Fibroblast of lung (primary cell): ENCODE measurements at regions not wholly inside any gene's neighbourhood (a gene's known extent, or its start where the extent isn't known, plus 50 kb on each side); places are given as distances from the start of the nearest gene placed in this dataset.

Experiments used
- DNase-seq, 2 donors: peaks; one replicate each; pipeline versions ENCODE4 v3.0.0 to v3.0.0-alpha.2; 2010; ENCODE audit warnings: low read depth in 2 of 2
- H2AFZ ChIP-seq: 2 replicates; pipeline ENCODE4 v1.5.1; 2012; ENCODE audit warnings: low read length, control low read depth, inconsistent platforms
- H3K27ac ChIP-seq: 2 replicates; pipeline ENCODE4 v1.5.1; 2011; ENCODE audit warnings: low read length, control low read depth; ENCODE audit not compliant: insufficient read depth
- H3K27me3 ChIP-seq: 2 replicates; pipeline ENCODE4 v1.5.1; 2011; ENCODE audit warnings: mild to moderate bottlenecking, low read length; ENCODE audit not compliant: control insufficient read depth, insufficient read depth
- H3K36me3 ChIP-seq: 2 replicates; pipeline ENCODE4 v1.5.1; 2011; ENCODE audit warnings: low read length; ENCODE audit not compliant: control insufficient read depth, insufficient read depth
- H3K4me1 ChIP-seq: 2 replicates; pipeline ENCODE4 v1.5.1; 2011; ENCODE audit warnings: low read length; ENCODE audit not compliant: control insufficient read depth, insufficient read depth; ENCODE audit errors: extremely low read depth
- H3K4me2 ChIP-seq: 2 replicates; pipeline ENCODE4 v1.5.1; 2011; ENCODE audit warnings: low read length, control low read depth; ENCODE audit not compliant: insufficient read depth; ENCODE audit errors: extremely low read depth
- H3K4me3 ChIP-seq, 4 experiments: fragments of 200-600 bp in 1 of 4; sonication (generic) in 1 of 4; replicated peaks in 1 of 4; 2 replicates each; pipeline ENCODE4 v1.5.1; 2011 to 2016; ENCODE audit warnings: low read length in 4 of 4, low read depth in 3 of 4, mild to moderate bottlenecking in 3 of 4, control low read depth in 2 of 4, inconsistent platforms in 1 of 4, mixed read lengths in 1 of 4; ENCODE audit not compliant: insufficient read depth in 1 of 4; ENCODE audit errors: control extremely low read depth in 1 of 4
- H3K79me2 ChIP-seq: 2 replicates; pipeline ENCODE4 v1.5.1; 2012; ENCODE audit warnings: mild to moderate bottlenecking, low read length, inconsistent platforms; ENCODE audit not compliant: control insufficient read depth, insufficient read depth
- H3K9ac ChIP-seq: 2 replicates; pipeline ENCODE4 v1.5.1; 2011; ENCODE audit warnings: mild to moderate bottlenecking, low read length, control low read depth; ENCODE audit not compliant: insufficient read depth
- H3K9me3 ChIP-seq: 2 replicates; pipeline ENCODE4 v1.5.1; 2012; ENCODE audit warnings: low read depth, low read length; ENCODE audit not compliant: control insufficient read depth, insufficient read depth
- H4K20me1 ChIP-seq: 2 replicates; pipeline ENCODE4 v1.5.1; 2011; ENCODE audit warnings: low read length; ENCODE audit not compliant: control insufficient read depth, insufficient read depth; ENCODE audit errors: extremely low read depth
- EZH2 ChIP-seq: IDR thresholded peaks from 2 replicates; pipeline ENCODE4 v1.5.1; 2012; ENCODE audit warnings: low read length, control low read depth, mild to moderate bottlenecking; ENCODE audit errors: missing control alignments
- TF ChIP-seq, protein P1 (sequence below), 2 donors: IDR thresholded peaks in 1 of 2; conservative IDR thresholded peaks in 1 of 2; 1 replicate in 1 of 2; 2 replicates in 1 of 2; pipeline ENCODE4 v1.5.1; 2011 to 2012; ENCODE audit warnings: low read length in 2 of 2, control low read depth in 1 of 2, inconsistent platforms in 1 of 2, low read depth in 1 of 2, mild to moderate bottlenecking in 1 of 2

- no peak overlapping the region for H2AFZ ChIP-seq
- H3K4me1 ChIP-seq: no peaks in the 10 kb centered on the region
- H3K27me3 ChIP-seq: no peaks in the 10 kb centered on the region
- no peak overlapping the region for H3K27ac ChIP-seq
- H3K4me3 ChIP-seq: peak overlapping the region in 1 of 4 experiments; percentile 30
- TF ChIP-seq, protein P1, sequence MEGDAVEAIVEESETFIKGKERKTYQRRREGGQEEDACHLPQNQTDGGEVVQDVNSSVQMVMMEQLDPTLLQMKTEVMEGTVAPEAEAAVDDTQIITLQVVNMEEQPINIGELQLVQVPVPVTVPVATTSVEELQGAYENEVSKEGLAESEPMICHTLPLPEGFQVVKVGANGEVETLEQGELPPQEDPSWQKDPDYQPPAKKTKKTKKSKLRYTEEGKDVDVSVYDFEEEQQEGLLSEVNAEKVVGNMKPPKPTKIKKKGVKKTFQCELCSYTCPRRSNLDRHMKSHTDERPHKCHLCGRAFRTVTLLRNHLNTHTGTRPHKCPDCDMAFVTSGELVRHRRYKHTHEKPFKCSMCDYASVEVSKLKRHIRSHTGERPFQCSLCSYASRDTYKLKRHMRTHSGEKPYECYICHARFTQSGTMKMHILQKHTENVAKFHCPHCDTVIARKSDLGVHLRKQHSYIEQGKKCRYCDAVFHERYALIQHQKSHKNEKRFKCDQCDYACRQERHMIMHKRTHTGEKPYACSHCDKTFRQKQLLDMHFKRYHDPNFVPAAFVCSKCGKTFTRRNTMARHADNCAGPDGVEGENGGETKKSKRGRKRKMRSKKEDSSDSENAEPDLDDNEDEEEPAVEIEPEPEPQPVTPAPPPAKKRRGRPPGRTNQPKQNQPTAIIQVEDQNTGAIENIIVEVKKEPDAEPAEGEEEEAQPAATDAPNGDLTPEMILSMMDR (conservative IDR thresholded peaks at IDR 0.05 in 1 of 2, IDR thresholded peaks at IDR 0.05 in 1 of 2; ENCODE audit: low read depth in 1 of 2, low read length in 2 of 2): no peak
- no peak for TF ChIP-seq EZH2
- no peaks in the 10 kb centered on the region for H3K9me3 ChIP-seq
- no peaks in the 10 kb centered on the region for H3K79me2 ChIP-seq
- H3K4me2 ChIP-seq: no peak overlapping the region
- DNase-seq: peak; percentile 51 to 90
- no peaks in the 10 kb centered on the region for H3K36me3 ChIP-seq
- no peaks in the 10 kb centered on the region for H4K20me1 ChIP-seq
- H3K9ac ChIP-seq: no peak overlapping the region
Observed at GRCh38 chr5:165201369-165201768, 1696.0 kb downstream of the MAT2B start.

DNA sequence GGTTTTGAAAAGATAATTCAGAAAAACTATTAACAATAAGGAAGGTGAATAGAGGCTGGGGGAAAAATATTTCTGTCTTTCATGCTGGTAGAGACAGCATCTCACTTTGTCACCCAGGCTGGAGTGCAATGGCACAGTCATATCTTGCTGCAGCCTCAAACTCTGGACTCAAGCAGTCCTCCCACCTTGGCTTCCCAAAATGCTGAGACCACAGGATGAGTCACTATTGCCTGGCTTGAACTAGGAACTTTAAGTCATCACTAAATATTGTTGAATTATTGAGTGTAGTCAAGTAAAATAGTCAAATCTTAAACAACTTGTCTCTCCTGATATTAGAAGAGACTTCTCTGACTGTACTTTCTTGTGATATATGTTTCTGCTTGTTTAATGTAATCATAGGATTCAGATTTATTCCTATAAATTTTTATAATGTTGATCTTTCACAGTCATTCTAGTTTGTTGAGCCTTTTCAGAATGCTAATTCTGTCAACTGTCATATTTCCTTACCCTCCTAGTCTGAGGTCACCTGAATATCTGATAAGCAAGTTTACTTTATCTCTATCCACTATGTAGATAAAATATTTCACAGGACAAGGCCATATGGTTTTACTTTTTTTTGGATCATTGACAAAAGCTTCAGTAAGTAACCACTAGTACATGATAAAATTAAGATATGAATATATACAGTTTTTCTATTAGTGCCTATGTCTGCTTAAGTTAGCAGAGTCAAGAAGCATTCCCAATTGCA lies 1696.5 kb downstream of the MAT2B start:
- TF ChIP-seq, protein P1 (conservative IDR thresholded peaks at IDR 0.05 in 1 of 2, IDR thresholded peaks at IDR 0.05 in 1 of 2; ENCODE audit: low read depth in 1 of 2, low read length in 2 of 2): no peak
- TF ChIP-seq EZH2: no peak
- H4K20me1 ChIP-seq: no peaks in the 10 kb centered on the region
- H3K4me3 ChIP-seq: peak overlapping the region in 1 of 4 experiments; percentile 30
- H3K79me2 ChIP-seq: no peaks in the 10 kb centered on the region
- peak; percentile 74 to 84 for DNase-seq
- no peak overlapping the region for H3K4me2 ChIP-seq
- H3K9ac ChIP-seq: no peak overlapping the region
- H3K36me3 ChIP-seq: no peaks in the 10 kb centered on the region
- H3K27ac ChIP-seq: no peak overlapping the region
- H3K4me1 ChIP-seq: no peaks in the 10 kb centered on the region
- no peaks in the 10 kb centered on the region for H3K9me3 ChIP-seq
- H3K27me3 ChIP-seq: no peaks in the 10 kb centered on the region
- H2AFZ ChIP-seq: no peak overlapping the region

- Histone ChIP-seq H3K36me3 (no peaks in the 10 kb centered on the region), H4K20me1 (no peaks in the 10 kb centered on the region), H3K27me3 (no peaks in the 10 kb centered on the region), H3K27ac (no peak overlapping the region), H3K79me2 (no peaks in the 10 kb centered on the region), H2AFZ (no peak overlapping the region), H3K4me3 (no peak overlapping the region), H3K9me3 (no peaks in the 10 kb centered on the region), H3K9ac (no peak overlapping the region), H3K4me2 (no peak overlapping the region), H3K4me1 (no peaks in the 10 kb centered on the region)
- no peak for DNase-seq
- TF ChIP-seq EZH2: no peak
- TF ChIP-seq, protein P1 (conservative IDR thresholded peaks at IDR 0.05 in 1 of 2, IDR thresholded peaks at IDR 0.05 in 1 of 2; ENCODE audit: low read depth in 1 of 2, low read length in 2 of 2): no peak
Observed at GRCh38 chr5:165202519-165202910, 1697.1 kb downstream of the MAT2B start.
